ENCODE measurements at regions not wholly inside any gene's neighbourhood (a gene's known extent, or its start where the extent isn't known, plus 50 kb on each side); places are given as distances from the start of the nearest gene placed in this dataset.

DNA sequence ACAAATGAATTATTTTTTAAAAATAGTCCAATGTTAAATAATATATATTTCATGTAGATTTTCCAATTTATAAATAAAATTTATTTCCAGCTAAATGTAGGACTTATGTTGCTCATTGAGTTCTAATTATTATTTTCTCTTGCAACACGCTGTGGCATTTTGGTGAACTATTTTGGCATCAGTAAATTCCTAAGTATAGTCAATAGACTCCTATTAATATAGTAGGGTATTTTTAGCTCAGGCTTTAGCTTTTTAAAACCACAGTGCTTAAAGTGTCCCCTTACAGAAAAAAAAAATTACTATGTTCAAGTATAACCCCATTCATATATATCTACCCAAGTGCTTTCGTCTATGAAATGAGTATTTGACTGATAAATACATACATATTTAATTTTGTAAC lies 919.2 kb upstream of the SOX9 start:
- TF ChIP-seq, protein P1, sequence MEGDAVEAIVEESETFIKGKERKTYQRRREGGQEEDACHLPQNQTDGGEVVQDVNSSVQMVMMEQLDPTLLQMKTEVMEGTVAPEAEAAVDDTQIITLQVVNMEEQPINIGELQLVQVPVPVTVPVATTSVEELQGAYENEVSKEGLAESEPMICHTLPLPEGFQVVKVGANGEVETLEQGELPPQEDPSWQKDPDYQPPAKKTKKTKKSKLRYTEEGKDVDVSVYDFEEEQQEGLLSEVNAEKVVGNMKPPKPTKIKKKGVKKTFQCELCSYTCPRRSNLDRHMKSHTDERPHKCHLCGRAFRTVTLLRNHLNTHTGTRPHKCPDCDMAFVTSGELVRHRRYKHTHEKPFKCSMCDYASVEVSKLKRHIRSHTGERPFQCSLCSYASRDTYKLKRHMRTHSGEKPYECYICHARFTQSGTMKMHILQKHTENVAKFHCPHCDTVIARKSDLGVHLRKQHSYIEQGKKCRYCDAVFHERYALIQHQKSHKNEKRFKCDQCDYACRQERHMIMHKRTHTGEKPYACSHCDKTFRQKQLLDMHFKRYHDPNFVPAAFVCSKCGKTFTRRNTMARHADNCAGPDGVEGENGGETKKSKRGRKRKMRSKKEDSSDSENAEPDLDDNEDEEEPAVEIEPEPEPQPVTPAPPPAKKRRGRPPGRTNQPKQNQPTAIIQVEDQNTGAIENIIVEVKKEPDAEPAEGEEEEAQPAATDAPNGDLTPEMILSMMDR (IDR thresholded peaks at IDR 0.05; ENCODE audit: low read length) = no peak
- TF ChIP-seq EZH2 (IDR thresholded peaks at IDR 0.05; ENCODE audit: borderline replicate concordance, low read length) = no peak

Data from OCI-LY1 (cell line).